PFSK-1 (cell line): ENCODE measurements at regions not wholly inside any gene's neighbourhood (a gene's known extent, or its start where the extent isn't known, plus 50 kb on each side); places are given as distances from the start of the nearest gene placed in this dataset.

Source experiments
- POLR2AphosphoS5 ChIP-seq: IDR thresholded peaks from 2 replicates; pipeline ENCODE4 v1.6.1; 2012; ENCODE audit warnings: low read depth, mild to moderate bottlenecking, control low read depth, low read length, moderate library complexity
- SIN3A ChIP-seq: IDR thresholded peaks from 2 replicates; pipeline ENCODE4 v1.6.1; 2012; ENCODE audit warnings: mild to moderate bottlenecking, low read length, moderate library complexity, borderline replicate concordance; ENCODE audit not compliant: insufficient read depth
- TAF1 ChIP-seq: IDR thresholded peaks from 2 replicates; pipeline ENCODE4 v1.6.1; 2012; ENCODE audit warnings: low read length, control low read depth, borderline replicate concordance; ENCODE audit not compliant: insufficient read depth

DNA sequence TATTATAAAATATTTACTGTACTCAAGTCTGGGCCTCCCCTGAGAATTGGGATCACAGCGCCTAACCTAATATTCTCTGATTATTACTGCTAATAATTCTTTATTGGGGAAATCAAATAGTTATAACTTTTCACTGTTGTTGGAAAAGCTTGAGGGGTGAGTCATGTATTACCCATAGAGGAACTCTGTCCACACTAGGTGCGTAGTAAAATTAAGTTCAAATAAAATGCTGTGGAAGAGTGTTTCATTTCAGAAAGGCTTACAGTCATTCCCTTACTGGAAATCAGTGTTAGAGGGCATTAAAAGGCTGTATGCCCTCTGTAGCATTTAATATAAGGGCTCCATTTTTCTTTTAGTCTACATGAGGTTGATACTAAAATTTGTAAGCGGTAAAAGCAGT lies 135.0 kb upstream of the NFIA start:
- TF ChIP-seq POLR2AphosphoS5 (no peak), SIN3A (no peak), TAF1 (no peak)
